ENCODE measurements at regions not wholly inside any gene's neighbourhood (a gene's known extent, or its start where the extent isn't known, plus 50 kb on each side); places are given as distances from the start of the nearest gene placed in this dataset.
"Not testable (repeated sequence)": the region's sequence is repeated elsewhere in the genome, so short reads cannot be mapped to it uniquely, and the experiment has no call there.

- DNase-seq (ENCODE audit: low spot score), result no peak
Measured at GRCh38 chr7:27032839-27033238, 63.0 kb downstream of the HOXA1 start.

GRCh38 chr7:27031289-27032172, 64.3 kb downstream of the HOXA1 start:
- no peak for DNase-seq (ENCODE audit: low spot score)

- peak; percentile 25 for DNase-seq (ENCODE audit: low spot score)
Measured at GRCh38 chr7:27030393-27031050, 65.3 kb downstream of the HOXA1 start.

GRCh38 chr7:27025270-27025669, 70.5 kb downstream of the HOXA1 start:
- DNase-seq (ENCODE audit: low spot score), result no peak

GRCh38 chr7:27010068-27010467, 85.7 kb downstream of the HOXA1 start:
- DNase-seq (ENCODE audit: low spot score), result no peak

- DNase-seq (ENCODE audit: low spot score), result no peak
Measured at GRCh38 chr7:27000496-27000895, 95.3 kb downstream of the HOXA1 start.

- not testable (repeated sequence) for DNase-seq (ENCODE audit: low spot score)
Measured at GRCh38 chr7:26998284-26998683, 97.5 kb downstream of the HOXA1 start.

GRCh38 chr7:26995666-26996065, 100.1 kb downstream of the HOXA1 start:
- DNase-seq (ENCODE audit: low spot score), result peak; percentile 20

- DNase-seq (ENCODE audit: low spot score), result no peak
Measured at GRCh38 chr7:26993816-26994810, 101.7 kb downstream of the HOXA1 start.

- DNase-seq (ENCODE audit: low spot score), result no peak
Measured at GRCh38 chr7:26992670-26993069, 103.1 kb downstream of the HOXA1 start.

- no peak for DNase-seq (ENCODE audit: low spot score)
Measured at GRCh38 chr7:26991796-26992195, 104.0 kb downstream of the HOXA1 start.

- DNase-seq (ENCODE audit: low spot score), result no peak
Measured at GRCh38 chr7:26989897-26990670, 105.7 kb downstream of the HOXA1 start.

- DNase-seq (ENCODE audit: low spot score), result no peak
Measured at GRCh38 chr7:26988836-26989374, 106.9 kb downstream of the HOXA1 start.

GRCh38 chr7:26987338-26987737, 108.5 kb downstream of the HOXA1 start:
- no peak for DNase-seq (ENCODE audit: low spot score)

GRCh38 chr7:26978146-26978545, 113.8 kb upstream of the SKAP2 start:
- no peak for DNase-seq (ENCODE audit: low spot score)

- DNase-seq (ENCODE audit: low spot score), result no peak
Measured at GRCh38 chr7:26976840-26977239, 112.5 kb upstream of the SKAP2 start.

GRCh38 chr7:26971924-26972323, 107.5 kb upstream of the SKAP2 start:
- DNase-seq (ENCODE audit: low spot score), result not testable (repeated sequence)

GRCh38 chr7:26965724-26966123, 101.3 kb upstream of the SKAP2 start:
- DNase-seq (ENCODE audit: low spot score), result no peak

GRCh38 chr7:26964156-26964808, 99.9 kb upstream of the SKAP2 start:
- no peak for DNase-seq (ENCODE audit: low spot score)

GRCh38 chr7:26959290-26959689, 94.9 kb upstream of the SKAP2 start:
- DNase-seq (ENCODE audit: low spot score), result no peak

GRCh38 chr7:26958834-26959233, 94.4 kb upstream of the SKAP2 start:
- DNase-seq (ENCODE audit: low spot score), result no peak
